ENCODE measurements at regions not wholly inside any gene's neighbourhood (a gene's known extent, or its start where the extent isn't known, plus 50 kb on each side); places are given as distances from the start of the nearest gene placed in this dataset.

DNA sequence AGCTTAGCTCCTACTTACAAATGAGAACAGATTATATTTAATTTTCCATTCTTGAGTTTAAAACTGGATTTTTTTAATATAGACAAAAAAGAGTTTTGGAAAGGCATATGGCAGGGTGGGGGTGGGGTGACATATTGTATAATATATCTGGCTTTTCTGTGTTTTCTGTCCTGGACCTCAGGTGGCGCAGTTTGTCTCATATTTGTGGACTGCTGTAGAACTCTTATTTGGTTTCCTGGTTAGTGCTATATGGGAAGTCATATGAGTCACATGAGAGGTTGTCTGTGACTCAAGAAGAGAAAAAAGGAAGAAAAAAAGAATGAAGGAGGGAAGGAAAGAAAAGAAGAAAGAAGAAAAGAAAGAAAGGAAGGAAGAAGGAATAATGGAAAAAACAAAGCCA lies 131.8 kb downstream of the CLVS2 start:
- no peak overlapping the region for H3K4me3 ChIP-seq (ENCODE audit: control insufficient read depth, low read depth, low read length)
- DNase-seq (ENCODE audit: low read depth) = peak; percentile 25
- TF ChIP-seq, protein P1, sequence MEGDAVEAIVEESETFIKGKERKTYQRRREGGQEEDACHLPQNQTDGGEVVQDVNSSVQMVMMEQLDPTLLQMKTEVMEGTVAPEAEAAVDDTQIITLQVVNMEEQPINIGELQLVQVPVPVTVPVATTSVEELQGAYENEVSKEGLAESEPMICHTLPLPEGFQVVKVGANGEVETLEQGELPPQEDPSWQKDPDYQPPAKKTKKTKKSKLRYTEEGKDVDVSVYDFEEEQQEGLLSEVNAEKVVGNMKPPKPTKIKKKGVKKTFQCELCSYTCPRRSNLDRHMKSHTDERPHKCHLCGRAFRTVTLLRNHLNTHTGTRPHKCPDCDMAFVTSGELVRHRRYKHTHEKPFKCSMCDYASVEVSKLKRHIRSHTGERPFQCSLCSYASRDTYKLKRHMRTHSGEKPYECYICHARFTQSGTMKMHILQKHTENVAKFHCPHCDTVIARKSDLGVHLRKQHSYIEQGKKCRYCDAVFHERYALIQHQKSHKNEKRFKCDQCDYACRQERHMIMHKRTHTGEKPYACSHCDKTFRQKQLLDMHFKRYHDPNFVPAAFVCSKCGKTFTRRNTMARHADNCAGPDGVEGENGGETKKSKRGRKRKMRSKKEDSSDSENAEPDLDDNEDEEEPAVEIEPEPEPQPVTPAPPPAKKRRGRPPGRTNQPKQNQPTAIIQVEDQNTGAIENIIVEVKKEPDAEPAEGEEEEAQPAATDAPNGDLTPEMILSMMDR (conservative IDR thresholded peaks at IDR 0.05; ENCODE audit: control insufficient read depth, insufficient read depth, low read depth, low read length) = no peak

DNA sequence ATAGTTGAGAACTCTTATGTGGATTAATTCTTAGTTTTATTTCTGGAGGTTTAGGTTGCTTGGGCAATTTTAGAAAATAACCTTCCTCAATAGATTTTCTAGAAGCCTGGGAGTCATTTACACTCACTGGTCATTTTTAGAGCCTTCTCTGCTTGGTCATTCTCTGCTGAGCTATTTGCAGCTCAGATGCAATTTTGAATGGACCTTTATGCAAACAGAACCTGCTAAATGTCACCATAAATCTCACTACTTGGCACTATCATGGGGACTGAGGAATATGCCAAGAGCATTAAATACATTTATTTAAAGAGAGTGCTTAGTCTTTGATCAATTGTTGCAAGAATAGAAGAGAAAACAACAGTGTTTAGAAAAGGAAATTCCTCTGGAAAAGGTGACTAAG lies 154.0 kb downstream of the CLVS2 start:
- DNase-seq (ENCODE audit: low read depth) = no peak
- H3K4me3 ChIP-seq (ENCODE audit: control insufficient read depth, low read depth, low read length) = no peak overlapping the region
- TF ChIP-seq, protein P1 (conservative IDR thresholded peaks at IDR 0.05; ENCODE audit: control insufficient read depth, insufficient read depth, low read depth, low read length) = no peak

GRCh38 chr6:123159861-123160260 lies 163.8 kb downstream of the CLVS2 start:
- H3K4me3 ChIP-seq (ENCODE audit: control insufficient read depth, low read depth, low read length) = no peak overlapping the region
- no peak for DNase-seq (ENCODE audit: low read depth)
- TF ChIP-seq, protein P1 (conservative IDR thresholded peaks at IDR 0.05; ENCODE audit: control insufficient read depth, insufficient read depth, low read depth, low read length) = no peak
